Astrocyte (in vitro differentiated cells and primary cell): ENCODE measurements at regions not wholly inside any gene's neighbourhood (a gene's known extent, or its start where the extent isn't known, plus 50 kb on each side); places are given as distances from the start of the nearest gene placed in this dataset.
A peak's percentile ranks its signal among the peaks of the same experiment; 100 is the strongest.

Source experiments
- DNase-seq: peaks from one replicate; pipeline ENCODE4 v3.0.0-alpha.2; 2010; ENCODE audit warnings: low read depth
- FAIRE-seq: peaks from 2 replicates; lab custom pipeline; 2011; peaks lifted over from hg19 to GRCh38; lab: Jason Lieb, UNC
- H2AFZ ChIP-seq: 2 replicates; pipeline ENCODE4 v1.6.0; 2012; ENCODE audit warnings: low read depth, low read length, inconsistent platforms
- H3K27ac ChIP-seq: 2 replicates; pipeline ENCODE4 v1.5.1; 2011; ENCODE audit warnings: low read depth, low read length, inconsistent platforms
- H3K27me3 ChIP-seq: 2 replicates; pipeline ENCODE4 v1.6.0; 2011; ENCODE audit warnings: low read length, inconsistent platforms; ENCODE audit not compliant: insufficient read depth
- H3K36me3 ChIP-seq: 2 replicates; pipeline ENCODE4 v1.5.1; 2011; ENCODE audit warnings: low read length, inconsistent platforms; ENCODE audit not compliant: insufficient read depth
- H3K4me1 ChIP-seq: 2 replicates; pipeline ENCODE4 v1.5.1; 2011; ENCODE audit warnings: low read length, inconsistent platforms; ENCODE audit not compliant: insufficient read depth
- H3K4me2 ChIP-seq: 2 replicates; pipeline ENCODE4 v1.6.0; 2012; ENCODE audit warnings: low read length, inconsistent platforms
- H3K4me3 ChIP-seq: 2 replicates; pipeline ENCODE4 v1.5.1; 2011; ENCODE audit warnings: low read depth, mild to moderate bottlenecking, low read length, inconsistent platforms; ENCODE audit not compliant: insufficient read depth
- H3K79me2 ChIP-seq: 2 replicates; pipeline ENCODE4 v1.6.0; 2012; ENCODE audit warnings: mild to moderate bottlenecking, low read length, inconsistent platforms; ENCODE audit not compliant: insufficient read depth
- H3K9ac ChIP-seq: 2 replicates; pipeline ENCODE4 v1.6.0; 2012; ENCODE audit warnings: mild to moderate bottlenecking, low read length, inconsistent platforms
- H3K9me3 ChIP-seq: 2 replicates; pipeline ENCODE4 v1.5.1; 2012; ENCODE audit warnings: low read depth, mild to moderate bottlenecking, low read length, inconsistent platforms; ENCODE audit not compliant: insufficient read depth
- H4K20me1 ChIP-seq: 2 replicates; pipeline ENCODE4 v1.6.0; 2012; ENCODE audit warnings: low read length, inconsistent platforms; ENCODE audit not compliant: insufficient read depth
- H3K27ac Mint-ChIP-seq: one replicate; pipeline ENCODE4 v1.8.0; 2021; ENCODE audit warnings: mild to moderate bottlenecking, mixed read lengths; ENCODE audit not compliant: unreplicated experiment
- H3K27me3 Mint-ChIP-seq: one replicate; pipeline ENCODE4 v1.8.0; 2021; ENCODE audit warnings: low read depth, mixed read lengths; ENCODE audit not compliant: unreplicated experiment
- H3K36me3 Mint-ChIP-seq: one replicate; pipeline ENCODE4 v1.8.0; 2021; ENCODE audit warnings: low read depth, mixed read lengths; ENCODE audit not compliant: unreplicated experiment
- H3K4me1 Mint-ChIP-seq: one replicate; pipeline ENCODE4 v1.8.0; 2021; ENCODE audit warnings: low read depth, mixed read lengths; ENCODE audit not compliant: unreplicated experiment
- H3K4me3 Mint-ChIP-seq: one replicate; pipeline ENCODE4 v1.8.0; 2021; ENCODE audit warnings: mild to moderate bottlenecking, moderate library complexity, mixed read lengths; ENCODE audit not compliant: unreplicated experiment
- H3K9me3 Mint-ChIP-seq: one replicate; pipeline ENCODE4 v1.8.0; 2021; ENCODE audit warnings: mild to moderate bottlenecking, mixed read lengths; ENCODE audit not compliant: unreplicated experiment
- EZH2 ChIP-seq: IDR thresholded peaks from 2 replicates; pipeline ENCODE4 v1.6.1; 2012; ENCODE audit warnings: mild to moderate bottlenecking, low read length, inconsistent platforms; ENCODE audit not compliant: insufficient read depth
- TF ChIP-seq, protein P1 (sequence below): IDR thresholded peaks from 2 replicates; pipeline ENCODE4 v1.5.1; 2011; ENCODE audit warnings: low read depth, mild to moderate bottlenecking, inconsistent platforms, low read length, moderate library complexity; ENCODE audit not compliant: insufficient read depth

DNA sequence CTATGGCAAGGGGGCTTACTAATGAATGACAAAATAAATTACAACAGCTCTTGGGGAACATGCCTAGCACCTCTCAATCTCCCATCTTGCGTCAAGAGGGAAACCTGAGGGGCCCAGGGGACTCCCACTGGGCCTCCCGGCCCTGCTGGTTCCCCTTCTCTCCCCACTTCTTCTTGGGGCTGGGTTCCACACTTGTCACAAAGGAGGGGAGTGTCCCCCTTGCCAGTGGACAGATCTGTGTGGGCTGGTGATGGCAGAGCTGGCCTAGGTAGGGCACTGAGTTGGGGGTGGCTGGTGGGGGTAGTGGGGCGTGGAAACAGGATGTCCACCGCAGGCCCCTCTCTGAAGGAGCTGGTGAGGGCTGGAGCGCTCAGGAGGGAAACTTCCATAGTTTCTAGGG is 184.0 kb upstream of the HAAO start:
- peaks cover 20% of the 10 kb centered on the region for H3K4me1 ChIP-seq
- no peak overlapping the region for H3K4me3 ChIP-seq
- DNase-seq, result no peak
- Mint-ChIP-seq H3K4me1 (peaks cover 20% of the 10 kb centered on the region), H3K27me3 (peaks cover 12% of the 10 kb centered on the region), H3K36me3 (no peaks in the 10 kb centered on the region), H3K9me3 (peaks cover 2% of the 10 kb centered on the region), H3K27ac (no peak overlapping the region), H3K4me3 (no peak overlapping the region)
- no peaks in the 10 kb centered on the region for H3K9me3 ChIP-seq
- no peak overlapping the region for H3K27ac ChIP-seq
- H4K20me1 ChIP-seq, result no peaks in the 10 kb centered on the region
- TF ChIP-seq EZH2, result no peak
- TF ChIP-seq, protein P1, sequence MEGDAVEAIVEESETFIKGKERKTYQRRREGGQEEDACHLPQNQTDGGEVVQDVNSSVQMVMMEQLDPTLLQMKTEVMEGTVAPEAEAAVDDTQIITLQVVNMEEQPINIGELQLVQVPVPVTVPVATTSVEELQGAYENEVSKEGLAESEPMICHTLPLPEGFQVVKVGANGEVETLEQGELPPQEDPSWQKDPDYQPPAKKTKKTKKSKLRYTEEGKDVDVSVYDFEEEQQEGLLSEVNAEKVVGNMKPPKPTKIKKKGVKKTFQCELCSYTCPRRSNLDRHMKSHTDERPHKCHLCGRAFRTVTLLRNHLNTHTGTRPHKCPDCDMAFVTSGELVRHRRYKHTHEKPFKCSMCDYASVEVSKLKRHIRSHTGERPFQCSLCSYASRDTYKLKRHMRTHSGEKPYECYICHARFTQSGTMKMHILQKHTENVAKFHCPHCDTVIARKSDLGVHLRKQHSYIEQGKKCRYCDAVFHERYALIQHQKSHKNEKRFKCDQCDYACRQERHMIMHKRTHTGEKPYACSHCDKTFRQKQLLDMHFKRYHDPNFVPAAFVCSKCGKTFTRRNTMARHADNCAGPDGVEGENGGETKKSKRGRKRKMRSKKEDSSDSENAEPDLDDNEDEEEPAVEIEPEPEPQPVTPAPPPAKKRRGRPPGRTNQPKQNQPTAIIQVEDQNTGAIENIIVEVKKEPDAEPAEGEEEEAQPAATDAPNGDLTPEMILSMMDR, result no peak
- H2AFZ ChIP-seq, result no peak overlapping the region
- no peaks in the 10 kb centered on the region for H3K79me2 ChIP-seq
- no peaks in the 10 kb centered on the region for H3K27me3 ChIP-seq
- no peak overlapping the region for H3K9ac ChIP-seq
- no peak for FAIRE-seq
- no peaks in the 10 kb centered on the region for H3K36me3 ChIP-seq
- H3K4me2 ChIP-seq, result no peak overlapping the region

DNA sequence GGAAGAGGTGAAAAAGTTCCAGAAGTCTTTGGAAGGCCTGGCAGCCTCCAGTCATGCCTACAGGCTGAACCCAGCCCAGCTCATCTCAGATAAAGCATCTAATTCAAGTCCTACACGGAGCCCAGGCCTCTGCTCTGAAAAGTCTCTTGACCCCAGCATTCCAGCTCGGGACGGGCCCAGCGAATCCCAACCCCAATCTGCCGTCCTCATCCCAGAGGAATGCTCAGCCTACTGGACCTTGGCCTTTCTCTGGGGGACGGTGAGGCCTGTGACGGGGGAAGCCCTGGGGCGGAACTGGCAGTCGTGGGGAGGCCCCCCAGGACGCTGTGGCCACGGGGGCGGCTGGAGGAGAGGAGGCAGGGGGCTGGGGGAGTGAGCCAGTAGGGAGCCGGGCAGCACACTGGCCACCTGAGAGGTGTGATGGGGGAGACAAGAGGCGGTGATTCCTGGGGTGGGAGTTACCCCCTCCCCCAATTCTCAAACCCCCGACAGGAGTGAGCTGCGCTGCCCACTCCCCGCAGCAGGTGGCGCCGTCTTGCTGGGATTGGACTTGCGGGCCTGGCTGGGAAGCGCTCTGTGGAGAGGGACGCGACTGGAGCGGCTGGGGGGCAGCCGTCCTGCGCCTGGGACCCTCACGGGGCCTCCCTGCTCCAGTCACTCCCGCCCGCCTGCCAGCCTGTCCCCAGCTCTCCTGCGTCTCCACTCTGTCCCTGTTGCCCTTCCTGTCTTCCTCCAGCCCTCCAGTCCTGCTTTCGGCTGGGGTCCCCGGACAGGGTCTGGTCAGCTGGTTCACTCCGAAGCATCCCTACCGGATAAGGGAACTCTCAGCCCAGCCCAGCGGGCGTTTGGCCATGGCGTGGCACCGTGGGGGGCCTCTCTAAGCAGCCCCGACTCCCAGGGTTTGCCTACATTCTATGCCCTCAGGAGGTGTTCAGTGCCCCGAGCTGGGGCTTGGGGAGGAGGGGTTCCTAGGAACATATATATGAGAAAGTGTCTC is 182.6 kb upstream of the HAAO start:
- no peaks in the 10 kb centered on the region for H3K36me3 ChIP-seq
- peak overlapping the region; percentile 92 for H3K4me2 ChIP-seq
- H3K4me3 ChIP-seq, result peak overlapping the region; percentile 47
- H3K27me3 ChIP-seq, result no peaks in the 10 kb centered on the region
- Mint-ChIP-seq H3K4me1 (peaks cover 23% of the 10 kb centered on the region), H3K27me3 (peaks cover 12% of the 10 kb centered on the region), H3K27ac (peak overlapping the region; percentile 58), H3K4me3 (peak overlapping the region; percentile 14), H3K36me3 (no peaks in the 10 kb centered on the region), H3K9me3 (peaks cover 2% of the 10 kb centered on the region)
- H3K9me3 ChIP-seq, result no peaks in the 10 kb centered on the region
- H3K79me2 ChIP-seq, result no peaks in the 10 kb centered on the region
- H4K20me1 ChIP-seq, result no peaks in the 10 kb centered on the region
- H3K4me1 ChIP-seq, result peaks cover 24% of the 10 kb centered on the region
- DNase-seq, result peak; percentile 56
- H2AFZ ChIP-seq, result peak overlapping the region; percentile 87
- no peak for FAIRE-seq
- H3K9ac ChIP-seq, result peak overlapping the region; percentile 78
- H3K27ac ChIP-seq, result peak overlapping the region; percentile 64
- TF ChIP-seq, protein P1, result peak; percentile 64
- TF ChIP-seq EZH2, result no peak
